ENCODE measurements at regions not wholly inside any gene's neighbourhood (a gene's known extent, or its start where the extent isn't known, plus 50 kb on each side); places are given as distances from the start of the nearest gene placed in this dataset.
"Not testable (repeated sequence)": the region's sequence is repeated elsewhere in the genome, so short reads cannot be mapped to it uniquely, and the experiment has no call there.

GRCh38 chr7:131019351-131019750 lies 285.3 kb upstream of the KLF14 start:
- DNase-seq (ENCODE audit: low spot score): no peak

- no peak for DNase-seq (ENCODE audit: low spot score)
Observed at GRCh38 chr7:131020759-131021261, 286.8 kb upstream of the KLF14 start.

GRCh38 chr7:131021460-131021859 lies 287.5 kb upstream of the KLF14 start:
- no peak for DNase-seq (ENCODE audit: low spot score)

- DNase-seq (ENCODE audit: low spot score): no peak
Observed at GRCh38 chr7:131021902-131022301, 287.9 kb upstream of the KLF14 start.

GRCh38 chr7:131026297-131027000 lies 292.4 kb upstream of the KLF14 start:
- DNase-seq (ENCODE audit: low spot score): no peak

- DNase-seq (ENCODE audit: low spot score): no peak
Observed at GRCh38 chr7:131027287-131027773, 293.3 kb upstream of the KLF14 start.

GRCh38 chr7:131028295-131028694 lies 294.3 kb upstream of the KLF14 start:
- DNase-seq (ENCODE audit: low spot score): no peak

- DNase-seq (ENCODE audit: low spot score): no peak
Observed at GRCh38 chr7:131029002-131029401, 295.0 kb upstream of the KLF14 start.

- no peak for DNase-seq (ENCODE audit: low spot score)
Observed at GRCh38 chr7:131031099-131031868, 296.4 kb upstream of the MKLN1 start.

GRCh38 chr7:131032786-131033185 lies 294.9 kb upstream of the MKLN1 start:
- no peak for DNase-seq (ENCODE audit: low spot score)

- no peak for DNase-seq (ENCODE audit: low spot score)
Observed at GRCh38 chr7:131034166-131034881, 293.4 kb upstream of the MKLN1 start.

GRCh38 chr7:131035088-131035770 lies 292.4 kb upstream of the MKLN1 start:
- no peak for DNase-seq (ENCODE audit: low spot score)

GRCh38 chr7:131038153-131038552 lies 289.5 kb upstream of the MKLN1 start:
- DNase-seq (ENCODE audit: low spot score): no peak

- no peak for DNase-seq (ENCODE audit: low spot score)
Observed at GRCh38 chr7:131039355-131039762, 288.3 kb upstream of the MKLN1 start.

GRCh38 chr7:131039836-131040235 lies 287.8 kb upstream of the MKLN1 start:
- DNase-seq (ENCODE audit: low spot score): peak; percentile 36

- DNase-seq (ENCODE audit: low spot score): peak; percentile 75
Observed at GRCh38 chr7:131040467-131040932, 287.2 kb upstream of the MKLN1 start.

- DNase-seq (ENCODE audit: low spot score): not testable (repeated sequence)
Observed at GRCh38 chr7:131041012-131041695, 286.5 kb upstream of the MKLN1 start.

GRCh38 chr7:131042269-131043160 lies 285.2 kb upstream of the MKLN1 start:
- DNase-seq (ENCODE audit: low spot score): no peak

- no peak for DNase-seq (ENCODE audit: low spot score)
Observed at GRCh38 chr7:131045526-131045925, 282.1 kb upstream of the MKLN1 start.

- DNase-seq (ENCODE audit: low spot score): no peak
Observed at GRCh38 chr7:131046246-131046645, 281.4 kb upstream of the MKLN1 start.

Data from globus pallidus (tissue), 1 donor.